ENCODE measurements at regions not wholly inside any gene's neighbourhood (a gene's known extent, or its start where the extent isn't known, plus 50 kb on each side); places are given as distances from the start of the nearest gene placed in this dataset.

- H3K27ac Mint-ChIP-seq (ENCODE audit: unreplicated experiment), result no peak overlapping the region
- DNase-seq (ENCODE audit: low spot score), result no peak
- no peak for TF ChIP-seq CTCF (IDR thresholded peaks at IDR 0.05; ENCODE audit: unreplicated experiment)
Observed at GRCh38 chr14:87155856-87156488, 837.0 kb downstream of the GALC start.

DNA sequence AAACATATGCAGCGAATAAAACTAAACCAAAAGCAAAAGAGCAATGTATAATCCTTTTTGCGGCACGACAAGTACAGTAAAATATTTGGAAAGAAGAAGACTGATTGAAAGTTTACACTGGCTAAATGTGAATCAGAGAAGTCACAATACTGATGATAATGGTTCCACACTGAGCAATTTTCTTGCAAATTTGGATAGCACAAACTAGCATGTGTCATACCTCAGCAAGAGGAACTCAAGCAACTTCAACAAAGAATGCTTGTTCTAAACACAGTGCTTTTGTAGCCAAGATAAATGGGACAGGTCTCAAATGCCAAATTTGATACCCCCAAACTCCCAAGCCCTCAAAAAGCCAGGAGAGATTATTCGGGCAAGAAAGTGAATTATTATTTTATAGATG lies 839.1 kb downstream of the GALC start:
- H3K27ac Mint-ChIP-seq (ENCODE audit: unreplicated experiment), result no peak overlapping the region
- H3K36me3 Mint-ChIP-seq (ENCODE audit: low read depth, unreplicated experiment), result no peaks in the 10 kb centered on the region
- no peaks in the 10 kb centered on the region for H3K4me1 Mint-ChIP-seq (ENCODE audit: unreplicated experiment)

More at GRCh38 chr14:87155856-87156488, 837.0 kb downstream of the GALC start:
- no peaks in the 10 kb centered on the region for H3K9me3 Mint-ChIP-seq (ENCODE audit: unreplicated experiment)
- H3K36me3 Mint-ChIP-seq (ENCODE audit: low read depth, unreplicated experiment), result no peaks in the 10 kb centered on the region
- no peak overlapping the region for H3K4me3 Mint-ChIP-seq (ENCODE audit: unreplicated experiment)
- H3K27me3 Mint-ChIP-seq (ENCODE audit: unreplicated experiment), result no peaks in the 10 kb centered on the region
- no peaks in the 10 kb centered on the region for H3K4me1 Mint-ChIP-seq (ENCODE audit: unreplicated experiment)

DNA sequence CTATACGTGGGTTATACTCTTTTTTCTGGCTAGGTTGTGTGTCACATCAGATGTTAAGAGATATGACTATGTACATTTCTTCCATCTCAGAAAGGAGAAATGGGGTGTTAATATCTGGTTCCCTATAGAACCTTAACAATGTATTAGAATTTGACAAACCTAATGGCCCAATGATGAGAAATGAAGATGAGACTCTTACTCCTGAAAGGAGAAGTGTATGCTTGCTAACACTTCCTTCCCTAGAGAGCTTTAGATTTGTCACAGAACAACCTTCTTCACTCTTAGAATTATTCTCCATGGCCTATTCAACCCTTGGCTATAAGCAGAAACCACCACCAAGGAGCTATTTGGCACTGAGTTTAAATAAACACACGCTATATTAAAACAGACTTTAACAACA lies 839.6 kb downstream of the GALC start:
- Mint-ChIP-seq H3K4me3 (ENCODE audit: unreplicated experiment) (no peak overlapping the region), H3K27ac (ENCODE audit: unreplicated experiment) (no peak overlapping the region), H3K9me3 (ENCODE audit: unreplicated experiment) (no peaks in the 10 kb centered on the region), H3K36me3 (ENCODE audit: low read depth, unreplicated experiment) (no peaks in the 10 kb centered on the region), H3K27me3 (ENCODE audit: unreplicated experiment) (no peaks in the 10 kb centered on the region), H3K4me1 (ENCODE audit: unreplicated experiment) (peaks cover 2% of the 10 kb centered on the region)
- no peak for TF ChIP-seq CTCF (IDR thresholded peaks at IDR 0.05; ENCODE audit: unreplicated experiment)
- no peak for DNase-seq (ENCODE audit: low spot score)

More for the DNA sequence above, 839.1 kb downstream of the GALC start:
- no peak for DNase-seq (ENCODE audit: low spot score)
- Mint-ChIP-seq H3K4me3 (ENCODE audit: unreplicated experiment) (no peak overlapping the region), H3K9me3 (ENCODE audit: unreplicated experiment) (no peaks in the 10 kb centered on the region), H3K27me3 (ENCODE audit: unreplicated experiment) (no peaks in the 10 kb centered on the region)
- no peak for TF ChIP-seq CTCF (IDR thresholded peaks at IDR 0.05; ENCODE audit: unreplicated experiment)

- H3K4me1 Mint-ChIP-seq (ENCODE audit: unreplicated experiment), result peaks cover 4% of the 10 kb centered on the region
- H3K9me3 Mint-ChIP-seq (ENCODE audit: unreplicated experiment), result no peaks in the 10 kb centered on the region
- no peak overlapping the region for H3K27ac Mint-ChIP-seq (ENCODE audit: unreplicated experiment)
- no peak for TF ChIP-seq CTCF (IDR thresholded peaks at IDR 0.05; ENCODE audit: unreplicated experiment)
- no peaks in the 10 kb centered on the region for H3K27me3 Mint-ChIP-seq (ENCODE audit: unreplicated experiment)
- no peak for DNase-seq (ENCODE audit: low spot score)
- no peak overlapping the region for H3K4me3 Mint-ChIP-seq (ENCODE audit: unreplicated experiment)
- no peaks in the 10 kb centered on the region for H3K36me3 Mint-ChIP-seq (ENCODE audit: low read depth, unreplicated experiment)
Observed at GRCh38 chr14:87152693-87153092, 840.3 kb downstream of the GALC start.

- Mint-ChIP-seq H3K36me3 (ENCODE audit: low read depth, unreplicated experiment) (no peaks in the 10 kb centered on the region), H3K27ac (ENCODE audit: unreplicated experiment) (no peak overlapping the region), H3K4me3 (ENCODE audit: unreplicated experiment) (no peak overlapping the region), H3K9me3 (ENCODE audit: unreplicated experiment) (no peaks in the 10 kb centered on the region), H3K27me3 (ENCODE audit: unreplicated experiment) (no peaks in the 10 kb centered on the region), H3K4me1 (ENCODE audit: unreplicated experiment) (peaks cover 4% of the 10 kb centered on the region)
- DNase-seq (ENCODE audit: low spot score), result no peak
- TF ChIP-seq CTCF (IDR thresholded peaks at IDR 0.05; ENCODE audit: unreplicated experiment), result no peak
Observed at GRCh38 chr14:87149583-87150354, 843.2 kb downstream of the GALC start.
